ENCODE measurements at regions not wholly inside any gene's neighbourhood (a gene's known extent, or its start where the extent isn't known, plus 50 kb on each side); places are given as distances from the start of the nearest gene placed in this dataset.
A peak's percentile ranks its signal among the peaks of the same experiment; 100 is the strongest.
"Not testable (repeated sequence)": the region's sequence is repeated elsewhere in the genome, so short reads cannot be mapped to it uniquely, and the experiment has no call there.

GRCh38 chr2:94622113-94622618 lies 249.1 kb upstream of the TEKT4 start:
- WGBS, 10 experiments, result 0 to 100% (median 75%) methylated on average over 1 to 2 of the region's 39 CpGs; no CpG with 5 or more reads in 6 of the 10 experiments
- no peak for ATAC-seq (replicated peaks in 6 of 8)
- in situ Hi-C loops (cut with MboI; ENCODE audit: low pct_unique_long_range_greater_than_20kb in 2 of 9, low sequenced_read_pairs in 9 of 9, unreplicated experiment in 9 of 9), result no loop called here
- no peaks in the 10 kb centered on the region for H3K4me1 ChIP-seq (replicated peaks in 1 of 2)
- H3K4me3 ChIP-seq, result no peak overlapping the region
- H3K27ac ChIP-seq, result no peak overlapping the region

GRCh38 chr2:94628953-94629352 lies 242.3 kb upstream of the TEKT4 start:
- 57% methylated on average over 1 of the region's 1 CpG; no CpG with 5 or more reads in 9 of the 10 experiments for WGBS, 10 experiments
- H3K4me3 ChIP-seq; H3K4me1 ChIP-seq (replicated peaks in 1 of 2); in situ Hi-C loops (cut with MboI; ENCODE audit: low pct_unique_long_range_greater_than_20kb in 2 of 9, low sequenced_read_pairs in 9 of 9, unreplicated experiment in 9 of 9); ATAC-seq (replicated peaks in 6 of 8); H3K27ac ChIP-seq: not testable (repeated sequence)

- in situ Hi-C loops (cut with MboI; ENCODE audit: low pct_unique_long_range_greater_than_20kb in 2 of 9, low sequenced_read_pairs in 9 of 9, unreplicated experiment in 9 of 9); H3K4me1 ChIP-seq (replicated peaks in 1 of 2); H3K27ac ChIP-seq; H3K4me3 ChIP-seq; ATAC-seq (replicated peaks in 6 of 8): not testable (repeated sequence)
- no CpG with 5 or more reads among the region's 2 CpGs for WGBS, 10 experiments
Observed at GRCh38 chr2:94641397-94641796, 229.8 kb upstream of the TEKT4 start.

GRCh38 chr2:94652131-94652530 lies 219.1 kb upstream of the TEKT4 start:
- peak overlapping the region in 1 of 2 donors; percentile 14 for H3K27ac ChIP-seq
- H3K4me3 ChIP-seq; ATAC-seq (replicated peaks in 6 of 8); H3K4me1 ChIP-seq (replicated peaks in 1 of 2); in situ Hi-C loops (cut with MboI; ENCODE audit: low pct_unique_long_range_greater_than_20kb in 2 of 9, low sequenced_read_pairs in 9 of 9, unreplicated experiment in 9 of 9): not testable (repeated sequence)
- 21 to 80% (median 54%) methylated on average over 1 to 4 of the region's 5 CpGs; no CpG with 5 or more reads in 4 of the 10 experiments for WGBS, 10 experiments

- WGBS, 10 experiments, result 44% methylated on average over 1 of the region's 1 CpG; no CpG with 5 or more reads in 9 of the 10 experiments
- ATAC-seq (replicated peaks in 6 of 8); in situ Hi-C loops (cut with MboI; ENCODE audit: low pct_unique_long_range_greater_than_20kb in 2 of 9, low sequenced_read_pairs in 9 of 9, unreplicated experiment in 9 of 9); H3K27ac ChIP-seq; H3K4me1 ChIP-seq (replicated peaks in 1 of 2); H3K4me3 ChIP-seq: not testable (repeated sequence)
Observed at GRCh38 chr2:94669858-94670257, 201.4 kb upstream of the TEKT4 start.

- in situ Hi-C loops (cut with MboI; ENCODE audit: low pct_unique_long_range_greater_than_20kb in 2 of 9, low sequenced_read_pairs in 9 of 9, unreplicated experiment in 9 of 9); H3K4me1 ChIP-seq (replicated peaks in 1 of 2); H3K27ac ChIP-seq; ATAC-seq (replicated peaks in 6 of 8); H3K4me3 ChIP-seq: not testable (repeated sequence)
- 51 to 80% (median 70%) methylated on average over 2 to 3 of the region's 3 CpGs for WGBS, 10 experiments
Observed at GRCh38 chr2:94694236-94694635, 177.0 kb upstream of the TEKT4 start.

- H3K4me3 ChIP-seq; H3K4me1 ChIP-seq (replicated peaks in 1 of 2); ATAC-seq (replicated peaks in 6 of 8); H3K27ac ChIP-seq; in situ Hi-C loops (cut with MboI; ENCODE audit: low pct_unique_long_range_greater_than_20kb in 2 of 9, low sequenced_read_pairs in 9 of 9, unreplicated experiment in 9 of 9): not testable (repeated sequence)
- 0 to 33% (median 0%) methylated on average over 1 to 2 of the region's 2 CpGs; no CpG with 5 or more reads in 6 of the 10 experiments for WGBS, 10 experiments
Observed at GRCh38 chr2:94708982-94709381, 162.2 kb upstream of the TEKT4 start.

- Histone ChIP-seq H3K4me1 (replicated peaks in 1 of 2) (no peaks in the 10 kb centered on the region), H3K27ac (no peak overlapping the region), H3K4me3 (no peak overlapping the region)
- WGBS, 10 experiments, result 0 to 100% (median 53%) methylated on average over 1 to 8 of the region's 11 CpGs; no CpG with 5 or more reads in 4 of the 10 experiments
- ATAC-seq (replicated peaks in 6 of 8), result no peak
- in situ Hi-C loops (cut with MboI; ENCODE audit: low pct_unique_long_range_greater_than_20kb in 2 of 9, low sequenced_read_pairs in 9 of 9, unreplicated experiment in 9 of 9), result no loop called here
Observed at GRCh38 chr2:94725543-94725942, 145.7 kb upstream of the TEKT4 start.

- H3K27ac ChIP-seq; in situ Hi-C loops (cut with MboI; ENCODE audit: low pct_unique_long_range_greater_than_20kb in 2 of 9, low sequenced_read_pairs in 9 of 9, unreplicated experiment in 9 of 9); H3K4me1 ChIP-seq (replicated peaks in 1 of 2); H3K4me3 ChIP-seq: not testable (repeated sequence)
- peak in 2 of 8 experiments; percentile 24 to 36 for ATAC-seq (replicated peaks in 6 of 8)
- 3 to 80% (median 4%) methylated on average over 1 to 9 of the region's 34 CpGs; no CpG with 5 or more reads in 7 of the 10 experiments for WGBS, 10 experiments
Observed at GRCh38 chr2:94735536-94735935, 135.7 kb upstream of the TEKT4 start.

- in situ Hi-C loops (cut with MboI; ENCODE audit: low pct_unique_long_range_greater_than_20kb in 2 of 9, low sequenced_read_pairs in 9 of 9, unreplicated experiment in 9 of 9); H3K27ac ChIP-seq; H3K4me3 ChIP-seq; ATAC-seq (replicated peaks in 6 of 8); H3K4me1 ChIP-seq (replicated peaks in 1 of 2): not testable (repeated sequence)
- 40 to 100% (median 82%) methylated on average over 1 to 11 of the region's 17 CpGs; no CpG with 5 or more reads in 4 of the 10 experiments for WGBS, 10 experiments
Observed at GRCh38 chr2:94737145-94737544, 134.1 kb upstream of the TEKT4 start.

- H3K27ac ChIP-seq; ATAC-seq (replicated peaks in 6 of 8); in situ Hi-C loops (cut with MboI; ENCODE audit: low pct_unique_long_range_greater_than_20kb in 2 of 9, low sequenced_read_pairs in 9 of 9, unreplicated experiment in 9 of 9); H3K4me3 ChIP-seq; H3K4me1 ChIP-seq (replicated peaks in 1 of 2): not testable (repeated sequence)
- WGBS, 10 experiments, result 50 to 100% (median 89%) methylated on average over 2 to 7 of the region's 25 CpGs; no CpG with 5 or more reads in 7 of the 10 experiments
Observed at GRCh38 chr2:94737736-94738342, 133.4 kb upstream of the TEKT4 start.

GRCh38 chr2:94753466-94753998 lies 117.7 kb upstream of the TEKT4 start:
- in situ Hi-C loops (cut with MboI; ENCODE audit: low pct_unique_long_range_greater_than_20kb in 2 of 9, low sequenced_read_pairs in 9 of 9, unreplicated experiment in 9 of 9), result no loop called here
- no peak overlapping the region for H3K27ac ChIP-seq
- H3K4me1 ChIP-seq (replicated peaks in 1 of 2), result no peaks in the 10 kb centered on the region
- H3K4me3 ChIP-seq, result no peak overlapping the region
- no peak for ATAC-seq (replicated peaks in 6 of 8)
- WGBS, 10 experiments, result 0 to 83% (median 37%) methylated on average over 1 to 2 of the region's 2 CpGs; no CpG with 5 or more reads in 2 of the 10 experiments

- no peak for ATAC-seq (replicated peaks in 6 of 8)
- H3K27ac ChIP-seq, result no peak overlapping the region
- WGBS, 10 experiments, result 11 to 79% (median 50%) methylated on average over 1 to 4 of the region's 5 CpGs; no CpG with 5 or more reads in 2 of the 10 experiments
- no peak overlapping the region for H3K4me3 ChIP-seq
- in situ Hi-C loops (cut with MboI; ENCODE audit: low pct_unique_long_range_greater_than_20kb in 2 of 9, low sequenced_read_pairs in 9 of 9, unreplicated experiment in 9 of 9), result no loop called here
- no peaks in the 10 kb centered on the region for H3K4me1 ChIP-seq (replicated peaks in 1 of 2)
Observed at GRCh38 chr2:94758546-94758945, 112.7 kb upstream of the TEKT4 start.

Measured in motor neuron (in vitro differentiated cells).